B cell (primary cell): ENCODE measurements at regions not wholly inside any gene's neighbourhood (a gene's known extent, or its start where the extent isn't known, plus 50 kb on each side); places are given as distances from the start of the nearest gene placed in this dataset.

Experiments used
- ATAC-seq: fragments of 200-7000 bp; cut with Tn5 transposase; one replicate; pipeline ENCODE4 v1.10.0; 2021; ENCODE audit warnings: low read depth, mild to moderate bottlenecking, moderate number of reproducible peaks, moderate library complexity
- CTCF ChIA-PET: fragments of 350-600 bp; sonication (Branson Sonifier 250); formaldehyde crosslinking; loops from one replicate; lab custom pipeline; 2021; ENCODE audit warnings: antibody characterized with exemption, inconsistent platforms; lab: Charles Lee
- POLR2A ChIA-PET: fragments of 350-600 bp; sonication (Branson Sonifier 250); formaldehyde crosslinking; loops from one replicate; lab custom pipeline; 2021; ENCODE audit warnings: antibody characterized with exemption; lab: Charles Lee
- DNase-seq: peaks from one replicate; pipeline ENCODE4 v3.0.0; 2013
- H2AFZ ChIP-seq: 2 replicates; pipeline ENCODE4 v1.6.1; 2012; ENCODE audit warnings: mild to moderate bottlenecking, low read depth, low read length; ENCODE audit not compliant: insufficient read depth, poor library complexity, severe bottlenecking
- H3K27ac ChIP-seq, 2 donors: 1 replicate in 1 of 2; 2 replicates in 1 of 2; pipeline ENCODE4 v1.5.1; 2012 to 2013; ENCODE audit warnings: low read length in 2 of 2, mild to moderate bottlenecking in 2 of 2, moderate library complexity in 1 of 2
- H3K27me3 ChIP-seq, 4 experiments: fragments of 200-600 bp in 1 of 4; sonication (generic) in 1 of 4; replicated peaks in 1 of 4; 1 replicate in 2 of 4; 2 replicates in 2 of 4; pipeline versions ENCODE4 v1.6.1 to v1.7.0; 2013 to 2016; ENCODE audit warnings: low read length in 3 of 4, mild to moderate bottlenecking in 2 of 4, mixed read lengths in 1 of 4, moderate library complexity in 1 of 4; ENCODE audit not compliant: insufficient read depth in 4 of 4, control insufficient read depth in 3 of 4; ENCODE audit errors: control extremely low read depth in 1 of 4
- H3K36me3 ChIP-seq, 2 experiments: replicated peaks in 1 of 2; 1 replicate in 1 of 2; 2 replicates in 1 of 2; pipeline versions ENCODE4 v1.6.1 to v1.7.1; 2013; ENCODE audit warnings: low read length in 1 of 2; ENCODE audit not compliant: insufficient read depth in 2 of 2, control insufficient read depth in 1 of 2; ENCODE audit errors: control extremely low read depth in 1 of 2, extremely low read depth in 1 of 2
- H3K4me1 ChIP-seq, 2 donors: fragments of 200-600 bp in 1 of 2; sonication (generic) in 1 of 2; 1 replicate in 1 of 2; 2 replicates in 1 of 2; pipeline versions ENCODE4 v1.5.1 to v1.6.1; 2013 to 2017; ENCODE audit warnings: low read length in 2 of 2; ENCODE audit not compliant: control insufficient read depth in 2 of 2, insufficient read depth in 2 of 2
- H3K4me2 ChIP-seq: replicated peaks from 2 replicates; pipeline ENCODE3; 2012; ENCODE audit warnings: mild to moderate bottlenecking, low read depth, low read length; ENCODE audit not compliant: poor library complexity, severe bottlenecking
- H3K4me3 ChIP-seq, 5 experiments: fragments of 200-600 bp in 1 of 5; sonication (generic) in 1 of 5; 1 replicate in 3 of 5; 2 replicates in 2 of 5; pipeline versions ENCODE4 v1.5.1 to v1.7.0; 2011 to 2016; ENCODE audit warnings: low read length in 4 of 5, mild to moderate bottlenecking in 4 of 5, low read depth in 2 of 5, control low read depth in 1 of 5, moderate library complexity in 1 of 5; ENCODE audit not compliant: insufficient read depth in 1 of 5; ENCODE audit errors: control extremely low read depth in 1 of 5, extremely low read depth in 1 of 5
- H3K79me2 ChIP-seq: fragments of 200-600 bp; sonication (generic); one replicate; pipeline ENCODE4 v1.6.0; 2016; ENCODE audit warnings: low read length; ENCODE audit not compliant: control insufficient read depth, insufficient read depth
- H3K9ac ChIP-seq: fragments of 200-600 bp; sonication (generic); 2 replicates; pipeline ENCODE4 v1.6.1; 2017; ENCODE audit warnings: mild to moderate bottlenecking, low read length, moderate library complexity
- H3K9me3 ChIP-seq, 3 donors: one replicate each; pipeline versions ENCODE4 v1.6.1 to v1.7.1; 2013; ENCODE audit warnings: low read length in 2 of 3; ENCODE audit not compliant: control insufficient read depth in 2 of 3, insufficient read depth in 1 of 3; ENCODE audit errors: control extremely low read depth in 1 of 3
- H4K20me1 ChIP-seq: 2 replicates; pipeline ENCODE4 v1.6.0; 2012; ENCODE audit warnings: mild to moderate bottlenecking, low read length; ENCODE audit not compliant: insufficient read depth, control insufficient read depth, poor library complexity, severe bottlenecking
- H3K27ac Mint-ChIP-seq: one replicate; pipeline ENCODE4 v1.8.0; 2021; ENCODE audit warnings: mixed read lengths
- H3K27me3 Mint-ChIP-seq: one replicate; pipeline ENCODE4 v1.8.0; 2021; ENCODE audit warnings: mixed read lengths
- H3K4me1 Mint-ChIP-seq: one replicate; pipeline ENCODE4 v1.8.0; 2021; ENCODE audit warnings: mixed read lengths
- H3K4me3 Mint-ChIP-seq: one replicate; pipeline ENCODE4 v1.8.0; 2021; ENCODE audit warnings: mixed read lengths
- H3K9me3 Mint-ChIP-seq: one replicate; pipeline ENCODE4 v1.8.0; 2022; ENCODE audit warnings: mixed read lengths; ENCODE audit not compliant: insufficient read depth
- EZH2 ChIP-seq: IDR thresholded peaks from 2 replicates; pipeline ENCODE4 v1.6.1; 2012; ENCODE audit warnings: borderline replicate concordance, low read depth, mild to moderate bottlenecking, moderate library complexity, low read length; ENCODE audit not compliant: insufficient read depth, poor library complexity, severe bottlenecking
- WGBS: methylation state at CpG from one replicate; pipeline ENCODE4 v1.1.5; 2013; ENCODE audit warnings: missing lambda C conversion rate; ENCODE audit not compliant: insufficient coverage; 5-methylcytosine and 5-hydroxymethylcytosine counted together
- intact Hi-C: fragments of 100-400 bp; cut with micrococcal nuclease; formaldehyde crosslinking; loops from one replicate; pipeline ENCODE4 v1.10.0; 2022
- TF ChIP-seq, protein P1 (sequence below): fragments of 200-600 bp; IDR thresholded peaks from one replicate; pipeline ENCODE4 v1.8.0; 2022; ENCODE audit warnings: antibody characterized with exemption, mild to moderate bottlenecking

DNA sequence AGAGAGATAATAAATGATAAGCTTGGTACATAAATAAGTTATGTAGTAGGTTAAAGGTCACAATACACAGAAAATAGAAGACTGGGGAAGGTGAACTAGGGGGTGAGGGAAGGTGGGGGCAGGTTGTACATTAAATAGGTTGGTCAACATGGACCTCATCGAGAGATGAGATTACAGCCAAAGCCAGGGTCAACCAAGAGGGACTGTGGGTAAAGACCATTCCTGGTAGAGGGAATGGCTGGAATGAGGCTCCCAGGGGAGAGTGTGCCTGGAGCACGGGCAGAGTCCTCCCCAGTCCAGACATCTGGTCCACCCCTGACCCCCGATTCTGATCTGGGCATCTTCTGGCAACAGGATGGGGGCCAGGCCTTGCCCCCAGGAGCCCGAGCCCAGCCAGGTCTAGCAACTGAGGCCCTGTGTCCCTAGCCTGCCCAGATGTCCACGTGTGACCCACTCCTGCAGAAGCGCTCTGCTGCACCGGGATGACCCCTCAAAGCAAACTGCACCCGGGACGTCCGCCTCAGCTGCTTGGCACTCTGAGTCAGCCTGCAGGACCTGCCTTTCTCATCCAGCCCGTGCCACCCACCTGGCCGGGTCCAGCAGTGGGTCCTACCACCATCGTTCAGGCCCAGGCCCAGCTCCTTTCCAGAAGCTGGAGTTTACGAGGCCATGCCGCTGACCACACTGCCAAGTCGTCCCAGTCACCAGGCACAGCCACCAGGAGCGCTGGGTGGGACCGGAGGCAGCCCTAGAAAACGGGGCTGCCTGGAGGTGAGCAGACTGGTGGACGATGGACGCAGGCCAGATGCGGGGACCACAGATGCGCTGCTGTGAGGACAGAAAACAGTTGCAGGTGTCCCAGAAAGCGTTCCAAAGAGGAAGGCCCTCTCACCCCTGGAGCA lies 56.2 kb upstream of the ID2 start:
- Mint-ChIP-seq H3K27ac (no peak overlapping the region), H3K4me3 (no peak overlapping the region), H3K27me3 (peaks cover 31% of the 10 kb centered on the region), H3K4me1 (peaks cover 10% of the 10 kb centered on the region), H3K9me3 (no peaks in the 10 kb centered on the region)
- no peak for DNase-seq
- no peak overlapping the region for H3K9ac ChIP-seq
- no peak overlapping the region for H2AFZ ChIP-seq
- ChIA-PET POLR2A (no interaction called here), CTCF (no interaction called here)
- 96% methylated on average over 24 of the region's 24 CpGs for WGBS
- H4K20me1 ChIP-seq, result no peaks in the 10 kb centered on the region
- no peaks in the 10 kb centered on the region for H3K79me2 ChIP-seq
- H3K36me3 ChIP-seq, result no peaks in the 10 kb centered on the region
- no peak overlapping the region for H3K27ac ChIP-seq
- ATAC-seq, result no peak
- no peak overlapping the region for H3K4me2 ChIP-seq
- intact Hi-C loops, result no loop called here
- H3K4me3 ChIP-seq, result no peak overlapping the region
- TF ChIP-seq, protein P1, sequence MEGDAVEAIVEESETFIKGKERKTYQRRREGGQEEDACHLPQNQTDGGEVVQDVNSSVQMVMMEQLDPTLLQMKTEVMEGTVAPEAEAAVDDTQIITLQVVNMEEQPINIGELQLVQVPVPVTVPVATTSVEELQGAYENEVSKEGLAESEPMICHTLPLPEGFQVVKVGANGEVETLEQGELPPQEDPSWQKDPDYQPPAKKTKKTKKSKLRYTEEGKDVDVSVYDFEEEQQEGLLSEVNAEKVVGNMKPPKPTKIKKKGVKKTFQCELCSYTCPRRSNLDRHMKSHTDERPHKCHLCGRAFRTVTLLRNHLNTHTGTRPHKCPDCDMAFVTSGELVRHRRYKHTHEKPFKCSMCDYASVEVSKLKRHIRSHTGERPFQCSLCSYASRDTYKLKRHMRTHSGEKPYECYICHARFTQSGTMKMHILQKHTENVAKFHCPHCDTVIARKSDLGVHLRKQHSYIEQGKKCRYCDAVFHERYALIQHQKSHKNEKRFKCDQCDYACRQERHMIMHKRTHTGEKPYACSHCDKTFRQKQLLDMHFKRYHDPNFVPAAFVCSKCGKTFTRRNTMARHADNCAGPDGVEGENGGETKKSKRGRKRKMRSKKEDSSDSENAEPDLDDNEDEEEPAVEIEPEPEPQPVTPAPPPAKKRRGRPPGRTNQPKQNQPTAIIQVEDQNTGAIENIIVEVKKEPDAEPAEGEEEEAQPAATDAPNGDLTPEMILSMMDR, result no peak
- no peak for TF ChIP-seq EZH2
- no peaks in the 10 kb centered on the region for H3K27me3 ChIP-seq
- no peaks in the 10 kb centered on the region for H3K9me3 ChIP-seq
- H3K4me1 ChIP-seq, result peaks cover 4 to 10% of the 10 kb centered on the region in 2 donors

DNA sequence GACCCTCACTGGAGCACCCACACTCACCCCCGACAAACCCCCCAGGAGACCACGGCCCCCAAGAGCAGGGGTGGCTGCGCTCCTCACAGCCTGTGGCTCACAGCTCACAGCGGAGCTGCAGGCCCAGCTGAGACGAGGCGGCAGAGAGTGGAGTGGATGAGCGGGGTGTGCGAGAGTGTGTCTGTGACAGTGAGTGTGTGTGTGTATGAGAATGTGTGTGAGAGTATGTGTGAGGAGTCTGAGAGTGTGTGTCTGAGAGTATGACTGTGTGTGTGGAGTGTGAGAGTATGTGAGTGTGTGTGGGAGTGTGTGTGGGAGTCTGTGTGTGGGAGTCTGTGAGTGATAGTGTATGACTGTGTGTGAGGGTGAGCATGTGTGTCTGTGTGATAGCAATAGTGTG lies 55.3 kb upstream of the ID2 start:
- Histone ChIP-seq H3K27ac (no peak overlapping the region), H3K4me1 (peaks cover 7 to 14% of the 10 kb centered on the region in 2 donors), H3K4me3 (no peak overlapping the region), H3K9me3 (no peaks in the 10 kb centered on the region), H3K4me2 (no peak overlapping the region), H3K79me2 (no peaks in the 10 kb centered on the region), H4K20me1 (no peaks in the 10 kb centered on the region), H3K36me3 (no peaks in the 10 kb centered on the region), H3K27me3 (no peaks in the 10 kb centered on the region), H2AFZ (no peak overlapping the region), H3K9ac (no peak overlapping the region)
- TF ChIP-seq, protein P1, result no peak
- no peak for TF ChIP-seq EZH2
- Mint-ChIP-seq H3K27ac (no peak overlapping the region), H3K4me1 (peaks cover 15% of the 10 kb centered on the region), H3K9me3 (no peaks in the 10 kb centered on the region), H3K4me3 (no peak overlapping the region), H3K27me3 (peaks cover 24% of the 10 kb centered on the region)
- DNase-seq (no peak), ATAC-seq (no peak)
- 97% methylated on average over 8 of the region's 8 CpGs for WGBS
- ChIA-PET POLR2A (no interaction called here), CTCF (no interaction called here)
- intact Hi-C loops, result no loop called here
